ENCODE measurements at regions not wholly inside any gene's neighbourhood (a gene's known extent, or its start where the extent isn't known, plus 50 kb on each side); places are given as distances from the start of the nearest gene placed in this dataset.

GRCh38 chrX:122667667-122668066 is 516.4 kb upstream of the GRIA3 start:
- WGBS (ENCODE audit: insufficient coverage, insufficient read length): no CpG with 5 or more reads among the region's 3 CpGs
- Histone ChIP-seq H3K27me3 (ENCODE audit: control insufficient read depth, insufficient read depth, low read length) (no peaks in the 10 kb centered on the region), H3K27ac (ENCODE audit: low read length) (no peak overlapping the region), H3K9me3 (ENCODE audit: control insufficient read depth, insufficient read depth, low read length) (no peaks in the 10 kb centered on the region), H3K4me1 (ENCODE audit: control insufficient read depth, insufficient read depth, low read length) (no peaks in the 10 kb centered on the region), H3K36me3 (ENCODE audit: control insufficient read depth, insufficient read depth, low read length) (no peaks in the 10 kb centered on the region), H3K4me3 (ENCODE audit: low read length) (no peak overlapping the region)
- no peak for DNase-seq (ENCODE audit: low read depth, low spot score)

- no CpG with 5 or more reads among the region's 1 CpG for WGBS (ENCODE audit: insufficient coverage, insufficient read length)
Measured at GRCh38 chrX:122703762-122704161, 480.3 kb upstream of the GRIA3 start.

GRCh38 chrX:122739770-122740169 is 444.3 kb upstream of the GRIA3 start:
- DNase-seq (ENCODE audit: low read depth, low spot score): no peak
- H3K9me3 ChIP-seq (ENCODE audit: control insufficient read depth, insufficient read depth, low read length): no peaks in the 10 kb centered on the region
- no peaks in the 10 kb centered on the region for H3K4me1 ChIP-seq (ENCODE audit: control insufficient read depth, insufficient read depth, low read length)
- H3K27ac ChIP-seq (ENCODE audit: low read length): no peak overlapping the region
- H3K36me3 ChIP-seq (ENCODE audit: control insufficient read depth, insufficient read depth, low read length): no peaks in the 10 kb centered on the region
- H3K27me3 ChIP-seq (ENCODE audit: control insufficient read depth, insufficient read depth, low read length): no peaks in the 10 kb centered on the region
- no peak overlapping the region for H3K4me3 ChIP-seq (ENCODE audit: low read length)
- no CpG with 5 or more reads among the region's 1 CpG for WGBS (ENCODE audit: insufficient coverage, insufficient read length)

More at GRCh38 chrX:122703762-122704161, 480.3 kb upstream of the GRIA3 start:
- Histone ChIP-seq H3K36me3 (ENCODE audit: control insufficient read depth, insufficient read depth, low read length) (no peaks in the 10 kb centered on the region), H3K27me3 (ENCODE audit: control insufficient read depth, insufficient read depth, low read length) (no peaks in the 10 kb centered on the region), H3K27ac (ENCODE audit: low read length) (no peak overlapping the region), H3K4me1 (ENCODE audit: control insufficient read depth, insufficient read depth, low read length) (no peaks in the 10 kb centered on the region), H3K4me3 (ENCODE audit: low read length) (no peak overlapping the region), H3K9me3 (ENCODE audit: control insufficient read depth, insufficient read depth, low read length) (no peaks in the 10 kb centered on the region)
- no peak for DNase-seq (ENCODE audit: low read depth, low spot score)

GRCh38 chrX:122770581-122770980 is 413.5 kb upstream of the GRIA3 start:
- Histone ChIP-seq H3K4me3 (ENCODE audit: low read length) (no peak overlapping the region), H3K9me3 (ENCODE audit: control insufficient read depth, insufficient read depth, low read length) (no peaks in the 10 kb centered on the region), H3K27ac (ENCODE audit: low read length) (no peak overlapping the region), H3K4me1 (ENCODE audit: control insufficient read depth, insufficient read depth, low read length) (no peaks in the 10 kb centered on the region; the same call in 1 of the 2 replicates), H3K36me3 (ENCODE audit: control insufficient read depth, insufficient read depth, low read length) (no peaks in the 10 kb centered on the region), H3K27me3 (ENCODE audit: control insufficient read depth, insufficient read depth, low read length) (no peaks in the 10 kb centered on the region)
- WGBS (ENCODE audit: insufficient coverage, insufficient read length): no CpG with 5 or more reads among the region's 3 CpGs
- DNase-seq (ENCODE audit: low read depth, low spot score): no peak

- no peaks in the 10 kb centered on the region; the same call in 1 of the 2 replicates for H3K4me1 ChIP-seq (ENCODE audit: control insufficient read depth, insufficient read depth, low read length)
- H3K36me3 ChIP-seq (ENCODE audit: control insufficient read depth, insufficient read depth, low read length): no peaks in the 10 kb centered on the region
- DNase-seq (ENCODE audit: low read depth, low spot score): no peak
- no peak overlapping the region for H3K4me3 ChIP-seq (ENCODE audit: low read length)
- H3K27me3 ChIP-seq (ENCODE audit: control insufficient read depth, insufficient read depth, low read length): no peaks in the 10 kb centered on the region
- H3K9me3 ChIP-seq (ENCODE audit: control insufficient read depth, insufficient read depth, low read length): no peaks in the 10 kb centered on the region
- WGBS (ENCODE audit: insufficient coverage, insufficient read length): no CpG with 5 or more reads among the region's 4 CpGs
- no peak overlapping the region for H3K27ac ChIP-seq (ENCODE audit: low read length)
Measured at GRCh38 chrX:122771933-122772332, 412.1 kb upstream of the GRIA3 start.

GRCh38 chrX:122777766-122778165 is 406.3 kb upstream of the GRIA3 start:
- no CpG with 5 or more reads among the region's 3 CpGs for WGBS (ENCODE audit: insufficient coverage, insufficient read length)
- no peaks in the 10 kb centered on the region for H3K4me1 ChIP-seq (ENCODE audit: control insufficient read depth, insufficient read depth, low read length)
- H3K27me3 ChIP-seq (ENCODE audit: control insufficient read depth, insufficient read depth, low read length): no peaks in the 10 kb centered on the region
- H3K27ac ChIP-seq (ENCODE audit: low read length): no peak overlapping the region
- no peak overlapping the region for H3K4me3 ChIP-seq (ENCODE audit: low read length)
- no peaks in the 10 kb centered on the region for H3K9me3 ChIP-seq (ENCODE audit: control insufficient read depth, insufficient read depth, low read length)
- no peaks in the 10 kb centered on the region for H3K36me3 ChIP-seq (ENCODE audit: control insufficient read depth, insufficient read depth, low read length)
- DNase-seq (ENCODE audit: low read depth, low spot score): no peak

- no peaks in the 10 kb centered on the region for H3K4me1 ChIP-seq (ENCODE audit: control insufficient read depth, insufficient read depth, low read length)
- H3K27ac ChIP-seq (ENCODE audit: low read length): no peak overlapping the region
- no peak for DNase-seq (ENCODE audit: low read depth, low spot score)
- H3K9me3 ChIP-seq (ENCODE audit: control insufficient read depth, insufficient read depth, low read length): no peaks in the 10 kb centered on the region
- H3K27me3 ChIP-seq (ENCODE audit: control insufficient read depth, insufficient read depth, low read length): no peaks in the 10 kb centered on the region
- WGBS (ENCODE audit: insufficient coverage, insufficient read length): no CpG with 5 or more reads among the region's 2 CpGs
- no peak overlapping the region for H3K4me3 ChIP-seq (ENCODE audit: low read length)
- H3K36me3 ChIP-seq (ENCODE audit: control insufficient read depth, insufficient read depth, low read length): no peaks in the 10 kb centered on the region
Measured at GRCh38 chrX:122783918-122784317, 400.2 kb upstream of the GRIA3 start.

- WGBS (ENCODE audit: insufficient coverage, insufficient read length): no CpG with 5 or more reads among the region's 3 CpGs
- Histone ChIP-seq H3K9me3 (ENCODE audit: control insufficient read depth, insufficient read depth, low read length) (no peaks in the 10 kb centered on the region), H3K27ac (ENCODE audit: low read length) (no peak overlapping the region), H3K4me1 (ENCODE audit: control insufficient read depth, insufficient read depth, low read length) (no peaks in the 10 kb centered on the region), H3K4me3 (ENCODE audit: low read length) (no peak overlapping the region), H3K27me3 (ENCODE audit: control insufficient read depth, insufficient read depth, low read length) (no peaks in the 10 kb centered on the region), H3K36me3 (ENCODE audit: control insufficient read depth, insufficient read depth, low read length) (no peaks in the 10 kb centered on the region)
- no peak for DNase-seq (ENCODE audit: low read depth, low spot score)
Measured at GRCh38 chrX:122787231-122787630, 396.8 kb upstream of the GRIA3 start.

- no peaks in the 10 kb centered on the region for H3K9me3 ChIP-seq (ENCODE audit: control insufficient read depth, insufficient read depth, low read length)
- no peak overlapping the region for H3K27ac ChIP-seq (ENCODE audit: low read length)
- H3K27me3 ChIP-seq (ENCODE audit: control insufficient read depth, insufficient read depth, low read length): no peaks in the 10 kb centered on the region
- no peak overlapping the region for H3K4me3 ChIP-seq (ENCODE audit: low read length)
- no peak for DNase-seq (ENCODE audit: low read depth, low spot score)
- H3K36me3 ChIP-seq (ENCODE audit: control insufficient read depth, insufficient read depth, low read length): no peaks in the 10 kb centered on the region
- WGBS (ENCODE audit: insufficient coverage, insufficient read length): no CpG with 5 or more reads among the region's 2 CpGs
- H3K4me1 ChIP-seq (ENCODE audit: control insufficient read depth, insufficient read depth, low read length): no peaks in the 10 kb centered on the region
Measured at GRCh38 chrX:122788216-122788615, 395.9 kb upstream of the GRIA3 start.

- no CpG with 5 or more reads among the region's 3 CpGs for WGBS (ENCODE audit: insufficient coverage, insufficient read length)
- Histone ChIP-seq H3K27me3 (ENCODE audit: control insufficient read depth, insufficient read depth, low read length) (no peaks in the 10 kb centered on the region), H3K4me3 (ENCODE audit: low read length) (no peak overlapping the region), H3K9me3 (ENCODE audit: control insufficient read depth, insufficient read depth, low read length) (no peaks in the 10 kb centered on the region), H3K36me3 (ENCODE audit: control insufficient read depth, insufficient read depth, low read length) (no peaks in the 10 kb centered on the region), H3K27ac (ENCODE audit: low read length) (no peak overlapping the region), H3K4me1 (ENCODE audit: control insufficient read depth, insufficient read depth, low read length) (no peaks in the 10 kb centered on the region)
- no peak for DNase-seq (ENCODE audit: low read depth, low spot score)
Measured at GRCh38 chrX:122790376-122791095, 393.5 kb upstream of the GRIA3 start.

- Histone ChIP-seq H3K4me3 (ENCODE audit: low read length) (no peak overlapping the region), H3K27me3 (ENCODE audit: control insufficient read depth, insufficient read depth, low read length) (no peaks in the 10 kb centered on the region), H3K27ac (ENCODE audit: low read length) (no peak overlapping the region), H3K4me1 (ENCODE audit: control insufficient read depth, insufficient read depth, low read length) (no peaks in the 10 kb centered on the region), H3K36me3 (ENCODE audit: control insufficient read depth, insufficient read depth, low read length) (no peaks in the 10 kb centered on the region), H3K9me3 (ENCODE audit: control insufficient read depth, insufficient read depth, low read length) (no peaks in the 10 kb centered on the region)
- no CpG with 5 or more reads among the region's 4 CpGs for WGBS (ENCODE audit: insufficient coverage, insufficient read length)
- no peak for DNase-seq (ENCODE audit: low read depth, low spot score)
Measured at GRCh38 chrX:122813876-122814275, 370.2 kb upstream of the GRIA3 start.
